HG03571 (cell line): ENCODE measurements at regions not wholly inside any gene's neighbourhood (a gene's known extent, or its start where the extent isn't known, plus 50 kb on each side); places are given as distances from the start of the nearest gene placed in this dataset.
"Not testable (repeated sequence)": the region's sequence is repeated elsewhere in the genome, so short reads cannot be mapped to it uniquely, and the experiment has no call there.

Source experiments
- ATAC-seq: cut with Tn5 transposase; IDR thresholded peaks from one replicate; pipeline ENCODE4 v1.9.1; 2021; ENCODE audit not compliant: unreplicated experiment

DNA sequence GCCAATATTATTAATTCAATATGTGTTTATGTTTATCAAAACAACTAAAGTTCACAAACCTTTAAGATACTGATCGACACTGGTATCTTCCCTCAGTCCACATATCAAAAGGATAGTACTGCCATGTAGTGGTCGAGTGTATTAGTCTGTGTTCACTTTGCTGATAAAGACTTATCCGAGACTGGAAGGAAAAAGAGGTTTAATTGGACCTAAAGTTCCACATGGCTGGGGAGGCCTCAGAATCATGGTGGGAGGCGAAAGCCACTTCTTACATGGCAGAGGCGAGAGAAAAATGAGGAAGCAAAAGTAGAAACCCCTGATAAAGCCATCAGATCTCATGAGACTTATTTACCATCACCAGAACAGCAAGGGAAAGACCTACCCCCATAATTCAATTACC, 325.4 kb upstream of the PHF14 start:
- ATAC-seq: no peak

DNA sequence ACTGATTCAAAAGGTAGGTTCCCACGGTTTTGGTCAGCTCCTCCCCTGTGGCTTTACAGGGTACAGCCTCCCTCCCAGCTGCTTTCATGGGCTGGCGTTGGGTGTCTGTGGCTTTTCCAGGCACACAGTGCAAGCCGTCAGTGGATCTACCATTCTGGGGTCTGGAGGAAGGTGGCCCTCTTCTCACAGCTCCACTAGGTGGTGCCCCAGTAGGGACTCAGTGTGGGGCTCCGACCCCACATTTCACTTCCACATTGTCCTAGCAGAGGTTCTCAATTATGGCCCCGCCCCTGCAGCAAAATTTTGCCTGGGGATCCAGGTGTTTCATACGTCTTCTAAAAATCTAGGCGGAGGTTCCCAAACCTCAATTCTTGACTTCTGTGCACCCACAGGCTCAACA, 324.6 kb upstream of the PHF14 start:
- ATAC-seq: not testable (repeated sequence)

DNA sequence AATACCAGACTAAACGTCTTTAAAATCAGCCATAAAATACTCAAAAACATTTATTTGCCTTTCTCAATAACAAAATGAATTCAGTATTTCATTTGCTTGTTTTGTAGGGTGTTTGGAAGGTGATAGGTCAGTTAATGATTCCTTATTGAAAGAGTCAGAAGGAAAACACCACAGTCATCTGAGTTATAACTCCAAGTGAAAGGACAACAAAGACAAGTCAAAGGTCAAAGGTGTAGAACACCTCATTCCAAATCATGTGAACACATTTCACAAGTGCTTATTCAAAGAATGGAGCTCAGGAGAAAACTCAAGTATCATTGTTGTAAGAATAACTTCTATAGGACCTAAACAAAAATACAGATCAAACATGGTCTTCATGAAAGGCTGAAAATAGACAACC, 318.6 kb upstream of the PHF14 start:
- no peak for ATAC-seq

DNA sequence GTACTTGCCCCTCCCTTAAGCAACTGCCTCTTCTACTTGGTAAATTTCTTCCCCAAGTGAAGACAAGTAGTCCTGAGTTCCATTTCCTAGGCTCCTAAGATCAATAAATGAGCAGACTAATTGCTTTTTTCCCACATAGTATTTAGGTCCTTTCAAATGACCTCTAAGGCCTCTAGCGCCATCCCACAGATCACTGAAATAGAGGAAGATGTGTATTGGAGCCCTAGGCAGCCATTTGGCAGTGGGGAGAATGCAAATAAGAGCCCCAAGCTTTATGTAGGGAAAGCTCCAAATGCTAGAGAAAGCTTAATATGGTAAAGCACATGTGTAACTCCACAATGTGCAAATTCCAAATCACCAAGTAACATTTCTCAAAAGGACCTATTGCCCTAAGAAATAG, 316.5 kb upstream of the PHF14 start:
- no peak for ATAC-seq

DNA sequence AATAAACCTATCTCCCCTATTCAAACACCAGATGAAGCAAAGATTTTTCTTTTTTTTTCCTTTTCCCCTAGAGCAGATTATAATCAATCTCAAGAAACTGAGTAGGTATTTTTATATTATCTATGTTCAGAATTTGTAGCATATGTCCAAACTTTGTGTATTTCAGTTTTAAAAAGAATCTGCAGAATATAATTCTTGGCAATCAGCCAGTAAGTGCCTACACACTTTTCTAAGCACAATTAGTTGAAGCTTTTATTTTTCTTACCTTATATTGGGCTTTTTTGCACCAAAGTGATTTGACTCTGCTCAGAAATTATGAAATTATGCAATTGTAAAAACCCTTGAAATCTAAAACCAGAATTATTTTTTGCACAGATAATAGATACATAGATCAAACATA, 315.8 kb upstream of the PHF14 start:
- no peak for ATAC-seq

DNA sequence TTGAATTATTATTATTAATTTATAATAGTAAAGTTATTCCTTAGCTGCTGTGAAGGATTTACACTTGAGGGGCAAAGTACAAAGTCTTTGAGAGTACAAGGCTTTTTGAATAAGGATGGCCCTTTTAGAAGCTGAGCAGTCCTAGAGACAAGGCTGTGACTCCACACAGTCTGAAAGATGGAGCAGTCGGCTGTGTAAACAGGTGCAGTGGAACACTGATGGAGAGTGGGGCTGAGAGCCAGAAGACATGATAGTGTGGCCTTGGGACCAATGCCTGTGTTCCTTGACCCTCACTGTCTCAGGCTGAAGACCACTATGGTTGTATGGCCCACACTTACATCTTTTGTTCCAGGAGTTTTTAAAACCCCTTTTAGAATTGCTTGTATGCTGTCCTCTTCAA, 311.2 kb upstream of the PHF14 start:
- no peak for ATAC-seq

DNA sequence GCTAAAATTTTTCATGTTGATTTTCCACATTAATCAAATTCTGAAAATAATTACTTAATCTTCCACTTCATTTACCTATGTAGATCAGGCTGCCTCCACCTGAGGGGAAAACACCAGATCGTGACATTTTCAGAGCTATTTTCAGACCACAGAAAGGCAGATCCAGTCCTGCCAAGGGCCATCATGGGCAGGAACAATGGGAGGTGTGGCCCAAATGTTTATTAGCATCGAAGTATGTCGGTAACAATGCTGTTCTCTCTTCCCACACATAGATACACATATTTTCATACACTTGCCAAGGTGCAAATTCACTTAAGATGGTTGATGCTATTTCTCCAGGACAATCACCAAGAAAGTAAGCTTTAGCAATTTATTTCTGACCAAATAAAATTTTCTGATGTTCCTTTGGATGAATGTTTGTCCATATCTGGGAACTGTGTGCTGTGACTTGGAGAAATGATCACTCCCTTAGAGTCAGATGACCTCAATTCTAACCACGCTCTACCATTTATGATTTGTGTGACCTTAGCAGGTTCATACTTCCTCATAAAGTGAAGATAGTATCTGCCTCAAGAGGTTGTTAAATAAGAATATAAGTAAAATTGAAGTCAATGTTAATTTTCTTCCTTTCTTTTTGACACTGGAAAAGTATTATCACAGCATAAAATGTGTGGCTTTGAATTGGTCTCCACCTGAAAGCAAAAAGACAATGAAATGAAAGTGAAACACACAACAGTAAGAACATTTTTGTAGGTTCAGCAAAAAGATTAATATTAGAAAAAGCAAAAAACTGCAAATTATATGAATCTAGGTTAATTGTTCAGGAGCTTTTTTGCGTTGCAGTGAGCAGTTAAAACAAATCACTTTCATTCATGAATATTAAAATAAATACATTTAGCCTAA, 310.4 kb upstream of the PHF14 start:
- no peak for ATAC-seq

DNA sequence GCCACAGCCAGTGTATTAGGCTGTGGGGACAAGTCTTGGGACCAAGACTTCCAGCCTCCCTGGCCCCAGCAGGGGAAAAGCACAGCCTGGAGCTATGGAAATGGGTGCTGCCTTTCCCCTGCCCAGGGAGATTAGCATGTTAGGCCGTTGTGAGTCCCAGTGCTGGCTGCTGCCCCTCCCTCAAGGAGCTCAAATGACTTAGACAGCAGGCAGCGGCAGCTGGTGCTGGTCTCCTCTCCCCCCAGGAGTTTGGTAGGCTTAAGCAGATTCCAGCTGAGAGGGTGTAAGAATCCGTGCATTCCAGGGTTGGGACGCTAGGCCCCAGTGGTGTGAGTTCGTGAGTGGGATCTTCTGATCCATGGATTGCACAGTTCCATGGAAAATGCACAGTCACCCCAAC, 301.5 kb upstream of the PHF14 start:
- no peak for ATAC-seq

DNA sequence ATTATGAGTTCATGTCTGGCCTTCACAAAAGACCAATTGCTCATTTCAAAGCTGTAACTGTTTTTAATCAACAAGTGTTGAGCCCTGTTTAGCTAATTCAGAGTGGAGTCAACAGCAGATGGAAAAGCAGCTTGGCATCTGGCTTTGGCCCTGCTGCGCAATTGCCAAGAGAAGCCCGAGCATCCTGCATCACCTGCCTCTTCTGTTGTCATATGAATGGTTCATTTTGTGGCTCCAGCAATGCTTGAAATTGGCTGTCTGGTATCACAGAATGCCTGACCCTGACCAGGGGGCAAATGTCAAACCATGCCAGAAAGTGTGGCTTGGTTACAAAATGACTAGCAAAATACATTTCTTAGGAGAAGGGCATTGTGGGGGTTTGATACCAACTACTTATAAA, 296.5 kb upstream of the PHF14 start:
- ATAC-seq: no peak

DNA sequence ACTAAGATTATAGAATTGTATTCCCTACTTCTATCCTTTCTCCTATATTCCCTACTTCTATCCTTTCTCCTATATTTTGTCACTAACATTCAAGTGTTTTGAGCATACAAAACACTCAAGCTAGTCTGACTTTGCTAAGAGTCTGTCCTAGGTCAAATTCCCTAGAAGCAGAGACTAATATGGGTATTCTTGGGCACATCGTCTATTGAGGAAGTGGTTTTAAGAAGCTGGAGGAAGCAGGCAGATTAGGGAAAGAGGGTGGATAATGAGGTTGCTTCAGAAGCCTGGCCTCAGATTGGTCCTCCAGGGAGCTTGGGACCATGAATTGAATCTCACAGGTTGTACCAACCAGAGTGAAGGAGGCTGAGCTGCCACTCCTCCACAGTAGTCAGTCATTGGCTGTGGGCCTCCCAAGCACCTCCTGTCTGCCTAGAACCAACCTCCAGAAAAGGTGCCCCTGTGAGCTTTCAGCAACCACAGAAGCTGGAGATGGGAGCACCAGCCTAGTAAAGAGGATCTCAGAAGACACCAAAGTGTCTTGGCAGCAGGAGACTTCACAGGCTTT, 295.9 kb upstream of the PHF14 start:
- ATAC-seq: no peak

DNA sequence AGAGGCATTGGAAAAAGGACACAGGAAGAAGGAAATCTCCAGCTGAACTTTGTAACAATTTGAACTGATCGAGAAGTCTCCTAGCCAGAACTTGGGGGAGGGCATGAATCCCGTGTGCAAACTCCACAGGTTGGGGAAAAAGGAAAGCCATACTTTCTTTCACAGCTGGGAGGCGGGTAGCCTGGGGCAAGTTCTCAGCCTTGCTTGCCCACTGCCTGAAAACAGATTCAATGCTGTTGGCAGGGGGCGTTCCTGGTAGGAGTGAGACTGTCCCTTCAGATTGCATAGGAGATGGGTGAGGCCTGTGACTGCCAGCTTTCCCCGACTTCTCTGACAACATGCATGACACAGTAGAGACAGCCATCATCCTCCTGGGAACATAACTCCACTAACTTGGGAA, 289.1 kb upstream of the PHF14 start:
- ATAC-seq: no peak

DNA sequence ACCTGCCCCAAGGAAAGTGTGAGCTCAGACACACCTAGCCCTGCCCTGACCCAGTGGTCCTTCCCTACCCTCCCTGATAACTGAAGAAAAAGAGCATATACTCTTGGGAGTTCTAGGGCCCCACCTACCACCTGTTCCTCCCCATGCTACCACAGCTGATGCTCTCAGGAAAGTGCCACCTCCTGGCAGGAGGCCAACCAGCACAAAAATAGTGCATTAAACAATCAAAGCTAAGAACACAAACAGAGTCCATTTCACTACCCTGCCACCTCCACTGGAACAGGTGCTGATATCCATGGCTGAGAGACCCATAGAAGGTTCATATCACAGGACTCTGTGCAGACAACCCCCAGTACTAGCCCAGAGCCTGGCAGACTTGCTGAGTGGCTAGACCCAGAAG, 288.6 kb upstream of the PHF14 start:
- ATAC-seq: no peak

DNA sequence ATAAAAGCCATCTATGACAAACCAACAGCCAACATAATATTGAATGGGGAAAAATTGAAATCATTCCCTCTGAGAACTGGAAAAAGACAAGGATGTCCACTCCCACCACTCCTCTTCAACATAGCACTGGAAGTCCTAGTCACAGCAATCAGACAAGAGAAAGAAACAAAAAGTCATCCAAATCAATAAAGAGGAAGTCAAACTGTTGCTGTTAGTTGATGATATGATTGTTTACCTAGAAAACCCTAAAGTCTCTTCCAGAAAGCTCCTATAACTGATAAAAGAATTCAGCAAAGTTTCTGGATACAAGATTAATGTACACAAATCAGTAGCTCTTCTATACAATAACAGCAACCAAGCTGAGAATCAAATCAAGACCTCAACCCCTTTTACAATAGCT, 285.1 kb upstream of the PHF14 start:
- ATAC-seq: no peak

DNA sequence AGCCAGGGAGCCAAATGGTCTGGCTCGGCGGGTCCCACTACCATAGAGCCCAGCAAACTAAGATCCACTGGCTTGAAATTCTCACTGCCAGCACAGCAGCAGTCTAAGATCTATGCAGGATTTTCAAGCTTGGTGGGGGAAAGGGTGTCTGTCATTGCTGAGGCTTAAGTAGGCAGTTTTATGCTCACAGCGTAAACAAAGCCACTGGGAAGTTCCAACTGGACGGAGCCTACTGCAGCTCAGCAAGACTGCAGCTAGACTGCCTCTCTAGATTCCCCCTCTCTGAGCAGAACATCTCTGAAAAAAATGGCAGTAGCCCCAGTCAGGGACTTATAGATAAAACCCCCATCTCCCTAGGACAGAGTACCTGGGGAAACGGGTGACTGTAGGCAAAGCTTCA, 277.6 kb upstream of the PHF14 start:
- no peak for ATAC-seq

DNA sequence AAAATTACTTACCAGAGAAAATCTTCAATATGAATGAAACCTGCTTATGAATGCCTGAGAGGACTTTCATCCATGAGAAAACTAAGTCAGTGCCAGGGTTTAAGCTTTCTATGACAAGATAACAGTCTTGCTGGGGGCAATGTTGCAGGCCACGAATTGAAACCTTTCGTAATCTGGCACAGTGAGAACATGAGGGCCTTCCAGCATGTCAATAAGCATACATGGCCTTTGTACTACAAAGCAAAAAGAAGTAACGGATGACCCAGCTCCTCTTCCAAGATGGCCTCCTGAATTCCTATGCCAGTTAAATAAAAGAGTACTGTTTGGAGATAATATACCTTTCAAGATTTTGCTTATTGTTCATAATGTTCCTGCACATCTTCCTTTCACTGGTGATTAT, 270.6 kb upstream of the PHF14 start:
- no peak for ATAC-seq

DNA sequence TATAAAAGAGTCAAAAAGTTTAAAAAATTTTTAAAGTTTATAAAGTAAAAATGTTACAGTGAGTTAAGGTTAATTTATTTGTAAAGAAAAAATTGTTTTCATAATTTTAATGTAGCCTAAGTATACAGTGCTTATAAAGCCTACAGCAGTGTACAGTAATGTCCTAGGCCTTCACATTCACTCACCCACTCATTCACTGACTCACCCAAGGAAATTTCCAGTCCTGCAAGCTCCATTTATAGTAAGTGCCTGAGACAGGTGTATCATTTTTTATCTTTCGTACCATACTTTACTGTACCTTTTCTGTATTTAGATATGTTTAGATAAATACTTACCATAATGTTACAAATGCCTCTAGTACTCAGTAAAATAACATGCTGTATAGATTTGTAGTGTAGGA, 269.7 kb upstream of the PHF14 start:
- ATAC-seq: no peak

DNA sequence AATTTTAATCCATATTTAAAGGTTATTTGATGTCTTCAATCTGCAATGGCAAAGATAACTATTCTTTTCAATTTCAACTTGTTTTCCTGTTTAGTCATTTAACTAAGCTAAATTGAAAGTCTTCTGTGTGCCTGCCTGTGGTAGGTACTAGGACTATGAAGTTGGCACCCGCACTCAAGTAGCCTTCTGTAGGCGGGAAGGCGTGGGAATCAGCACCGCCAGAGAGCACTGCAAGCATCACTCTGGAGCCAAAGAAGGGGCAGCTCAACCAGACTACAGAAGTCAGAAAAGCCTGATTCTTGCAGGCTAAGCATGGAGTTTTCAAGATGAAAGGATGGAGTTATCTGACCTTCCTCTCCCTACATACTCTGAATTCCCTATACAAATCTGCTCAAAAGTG, 269.0 kb upstream of the PHF14 start:
- ATAC-seq: no peak

DNA sequence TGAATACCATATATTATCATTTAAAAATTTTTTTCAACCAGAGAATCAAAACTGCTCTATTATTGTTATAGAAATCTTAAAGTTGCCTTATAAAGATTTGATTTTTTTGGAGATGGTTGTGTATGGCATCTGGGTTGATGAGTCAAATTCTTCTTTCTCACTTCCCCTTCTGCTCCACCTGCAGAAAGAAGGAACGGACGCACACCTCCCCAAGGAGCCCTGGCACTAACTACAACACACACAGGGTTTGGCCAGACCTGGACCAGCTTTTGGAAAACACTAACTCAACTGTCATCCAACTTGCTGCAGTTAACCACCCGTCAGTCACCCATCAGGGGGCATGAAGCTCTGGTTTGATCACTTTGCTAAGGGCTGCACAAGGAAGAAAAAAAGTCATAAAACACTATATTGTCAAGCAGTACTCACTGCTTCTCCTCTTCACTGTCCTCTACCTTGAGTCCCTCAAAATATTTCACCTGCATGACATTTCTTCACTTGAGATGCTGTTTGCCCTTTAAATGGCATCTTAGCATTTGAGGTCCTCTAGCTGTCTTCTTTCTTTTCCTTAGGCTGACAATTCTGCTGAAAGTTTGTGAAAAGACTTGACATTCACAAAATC, 266.7 kb upstream of the PHF14 start:
- peak; percentile 100 for ATAC-seq

DNA sequence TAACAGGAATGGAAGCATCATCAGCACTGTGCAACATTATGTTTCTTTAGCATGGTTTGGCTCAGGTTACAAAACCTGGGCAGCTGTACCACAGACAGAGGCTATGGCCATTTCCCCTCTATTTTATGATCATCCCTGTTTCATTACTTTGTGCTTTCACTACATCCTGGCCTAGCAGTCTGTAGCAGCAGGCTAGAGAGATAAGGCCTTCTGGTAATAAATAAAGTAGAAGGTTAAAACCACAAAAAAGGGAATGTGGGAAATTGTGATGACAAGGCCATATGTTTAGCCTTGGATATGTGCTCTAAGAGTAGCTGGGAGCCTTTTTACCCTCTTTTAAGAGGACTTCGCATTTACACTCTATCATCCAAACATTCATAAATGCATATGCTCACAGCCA, 266.2 kb upstream of the PHF14 start:
- no peak for ATAC-seq

DNA sequence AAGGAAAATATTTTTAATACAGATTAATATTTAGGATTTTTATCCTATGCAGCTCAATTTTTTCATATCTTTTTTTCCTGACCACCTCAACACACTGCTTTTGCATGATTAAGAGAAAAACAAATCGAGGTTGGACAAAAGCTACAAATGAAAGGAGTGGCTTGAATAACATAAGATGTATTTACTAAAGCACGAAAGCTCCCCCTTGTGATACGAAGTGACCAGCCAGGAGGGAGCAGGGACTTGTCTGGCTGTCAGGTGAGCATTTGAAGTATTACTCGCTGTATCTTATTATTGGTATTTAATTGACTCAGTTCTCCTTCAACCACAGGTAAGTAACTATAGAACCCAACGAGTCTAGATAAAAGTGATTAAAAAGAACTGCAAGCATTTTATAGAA, 265.2 kb upstream of the PHF14 start:
- no peak for ATAC-seq

DNA sequence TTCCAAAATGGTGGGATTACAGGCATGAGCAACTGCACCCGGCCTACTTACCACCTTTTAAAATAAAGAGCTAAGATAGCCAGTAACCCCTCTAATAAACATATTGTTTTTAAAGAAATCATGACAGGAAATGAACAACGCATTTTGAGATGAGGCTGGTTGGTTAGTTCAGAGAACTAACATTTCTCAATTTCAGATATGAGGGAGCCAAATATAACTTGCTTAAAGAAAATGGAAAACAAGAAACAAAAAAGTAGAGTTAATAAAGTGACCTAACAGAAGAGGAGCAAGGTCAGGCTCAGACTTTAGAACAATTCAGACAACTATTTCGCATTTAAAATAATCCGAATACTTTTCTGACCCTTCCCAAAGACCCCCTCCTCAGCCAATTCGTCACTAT, 254.9 kb upstream of the PHF14 start:
- no peak for ATAC-seq

DNA sequence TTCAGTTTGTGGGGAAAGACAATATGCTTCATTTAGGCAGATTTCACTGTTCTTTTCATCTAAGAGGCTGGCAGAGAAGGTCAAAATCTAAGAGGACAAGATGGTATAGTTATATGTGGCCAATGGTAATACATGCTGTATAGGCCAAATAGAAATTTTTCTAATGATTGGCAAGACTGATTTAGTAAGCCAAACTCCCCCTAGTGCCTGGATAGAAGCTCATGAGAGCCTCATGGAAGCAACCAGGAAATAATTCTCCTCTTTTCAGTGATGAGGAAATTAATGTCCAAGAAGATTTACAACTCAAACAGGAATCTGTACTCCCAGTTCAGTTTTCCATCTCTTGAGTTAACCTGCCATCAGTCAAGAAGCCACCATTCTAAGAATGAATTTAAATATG, 253.6 kb upstream of the PHF14 start:
- no peak for ATAC-seq
